Stimulated activated CD8-positive, alpha-beta memory T cell treated with anti-CD3 and anti-CD28 coated beads, Interleukin-7, amount 100 ng/mL, for 24 hours (primary cell): ENCODE measurements at regions not wholly inside any gene's neighbourhood (a gene's known extent, or its start where the extent isn't known, plus 50 kb on each side); places are given as distances from the start of the nearest gene placed in this dataset.
"Not testable (repeated sequence)": the region's sequence is repeated elsewhere in the genome, so short reads cannot be mapped to it uniquely, and the experiment has no call there.

Source experiments
- DNase-seq: peaks from one replicate; pipeline ENCODE4 v3.0.0-alpha.2; 2020; ENCODE audit warnings: low read depth

GRCh38 chr7:69439636-69440325 lies 158.5 kb upstream of the AUTS2 start:
- DNase-seq = no peak

GRCh38 chr7:69440976-69441375 lies 157.3 kb upstream of the AUTS2 start:
- no peak for DNase-seq

GRCh38 chr7:69443136-69443535 lies 155.1 kb upstream of the AUTS2 start:
- DNase-seq = no peak

DNA sequence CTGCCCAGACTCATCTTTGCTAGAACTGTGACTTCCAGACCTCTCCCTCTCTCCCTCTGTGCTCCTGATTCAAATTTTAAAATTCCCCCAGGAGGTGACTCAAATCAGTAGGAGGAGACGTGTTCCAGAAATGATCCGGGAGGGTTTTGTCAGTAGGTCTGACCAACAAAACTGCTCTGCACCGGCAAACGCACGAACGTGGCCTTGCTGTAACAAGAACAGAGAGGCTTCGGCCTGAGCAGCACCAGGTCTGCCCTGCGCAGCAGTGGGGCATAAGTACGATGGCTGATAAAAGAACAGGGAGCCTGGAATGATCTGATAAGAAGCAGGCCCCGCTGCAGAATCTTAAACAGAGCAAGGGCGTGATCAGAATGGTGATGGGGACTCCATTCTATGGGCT lies 152.7 kb upstream of the AUTS2 start:
- no peak for DNase-seq

GRCh38 chr7:69446213-69446612 lies 152.1 kb upstream of the AUTS2 start:
- DNase-seq = not testable (repeated sequence)

DNA sequence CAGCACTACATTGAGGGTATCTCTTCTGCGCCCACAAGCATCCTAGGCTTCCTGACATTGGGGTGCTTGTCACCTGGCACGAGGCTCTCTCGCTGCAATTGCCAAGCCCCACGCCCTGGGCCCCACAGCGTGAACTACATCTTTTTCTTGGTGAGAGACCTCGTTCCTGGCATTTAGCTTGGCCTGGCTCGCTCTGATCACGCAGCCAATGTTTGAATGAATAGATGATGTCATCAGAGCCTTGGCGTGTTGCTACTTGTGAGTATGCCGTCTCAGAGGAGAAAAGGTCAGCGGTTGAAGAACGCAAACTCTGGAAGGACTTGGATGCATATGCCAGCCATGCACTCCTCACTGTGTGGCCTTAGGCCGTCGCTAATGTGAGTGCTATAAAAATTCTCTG lies 150.2 kb upstream of the AUTS2 start:
- no peak for DNase-seq

DNA sequence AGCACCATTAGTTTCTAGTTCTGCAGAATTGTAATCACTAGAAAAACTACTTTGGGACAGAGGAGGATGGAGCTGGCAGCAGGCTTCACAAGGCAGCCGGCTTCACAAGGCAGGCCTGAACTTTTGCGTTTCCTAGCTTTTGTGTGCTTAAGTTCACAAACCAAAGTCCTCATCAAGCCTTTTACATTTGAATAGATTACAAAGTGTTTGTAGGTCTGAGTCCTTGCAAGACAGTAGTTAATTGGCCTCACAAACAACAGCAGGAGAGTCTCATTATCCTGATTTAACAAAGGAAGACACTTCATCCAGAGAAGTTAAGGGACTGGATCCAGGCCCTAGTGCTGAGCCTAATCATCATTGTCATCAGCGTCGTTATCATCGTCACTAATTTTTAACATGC lies 147.8 kb upstream of the AUTS2 start:
- DNase-seq = no peak

DNA sequence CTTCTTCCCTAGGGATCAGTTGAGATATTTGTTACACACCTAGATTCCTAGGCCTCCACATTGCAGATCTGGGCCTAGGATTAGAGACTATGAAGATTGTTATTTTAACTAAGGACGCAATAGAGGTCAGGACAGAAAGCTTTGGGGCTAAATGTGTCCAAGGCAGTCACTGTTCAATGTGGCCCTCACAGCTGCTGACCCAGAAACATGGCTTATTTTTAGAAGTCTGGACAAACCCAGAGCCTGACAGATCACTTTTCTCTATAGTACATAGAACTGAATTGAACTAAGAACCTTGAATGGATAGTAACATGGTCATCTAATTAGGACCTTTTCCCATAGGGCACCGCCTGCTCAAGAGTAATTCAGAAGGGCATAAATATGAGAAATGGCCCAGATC lies 146.6 kb upstream of the AUTS2 start:
- no peak for DNase-seq

DNA sequence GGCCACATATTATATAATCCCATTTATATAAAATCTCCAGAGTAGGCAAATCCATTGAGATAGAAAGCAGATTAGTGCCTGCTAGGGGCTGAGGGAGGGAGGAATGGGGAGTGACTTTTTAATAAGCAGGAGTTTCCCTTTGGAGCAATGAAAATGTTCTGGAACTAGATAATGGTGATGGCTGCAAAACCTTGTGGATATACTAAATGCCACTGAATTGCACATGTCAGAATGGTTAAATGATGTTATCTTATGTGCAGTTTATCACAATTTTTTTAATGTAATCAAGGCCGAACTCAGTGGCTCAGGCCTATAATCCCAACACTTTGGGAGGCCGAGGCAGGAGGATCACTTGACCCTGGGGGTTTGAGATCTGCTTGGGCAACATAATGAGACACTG lies 145.5 kb upstream of the AUTS2 start:
- DNase-seq = no peak

GRCh38 chr7:69457595-69458504 lies 140.4 kb upstream of the AUTS2 start:
- DNase-seq = no peak

DNA sequence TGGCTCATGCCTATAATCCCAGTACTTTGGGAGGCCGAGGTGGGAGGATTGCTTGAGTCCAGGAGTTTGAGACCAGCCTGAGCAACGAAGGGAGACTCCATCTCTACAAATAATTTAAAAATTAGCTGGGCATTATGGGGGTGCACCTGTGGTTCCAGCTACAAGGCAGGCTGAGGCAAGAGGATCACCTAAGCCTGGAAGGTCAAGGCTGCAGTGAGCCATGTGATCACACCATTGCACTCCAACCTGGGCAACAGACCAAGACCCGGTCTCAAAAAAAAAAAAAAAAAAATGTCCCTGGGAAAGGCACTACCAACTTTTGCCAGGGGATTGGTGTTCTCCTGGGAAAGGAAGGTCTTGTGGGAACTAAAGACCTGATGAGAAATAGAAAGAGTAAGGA lies 134.2 kb upstream of the AUTS2 start:
- DNase-seq = no peak

DNA sequence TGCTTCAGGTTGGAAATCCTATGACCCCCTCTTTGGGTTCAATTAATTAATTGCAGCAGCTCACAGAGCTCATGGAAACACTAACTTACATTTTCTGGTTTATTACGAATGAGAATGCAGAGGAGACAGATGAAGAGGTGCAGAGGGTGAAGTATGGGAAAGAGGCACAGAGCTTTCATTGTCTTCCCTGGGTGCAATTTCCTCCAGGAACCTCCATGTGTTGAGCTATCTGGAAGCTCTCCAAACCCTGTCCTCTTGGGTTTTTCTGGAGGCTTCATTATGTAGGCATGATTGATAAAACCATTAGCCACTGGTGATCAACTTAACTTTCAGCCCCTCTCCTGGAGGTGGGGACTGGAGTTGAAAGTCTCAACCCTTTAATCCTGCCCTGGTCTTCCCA lies 133.0 kb upstream of the AUTS2 start:
- DNase-seq = no peak

DNA sequence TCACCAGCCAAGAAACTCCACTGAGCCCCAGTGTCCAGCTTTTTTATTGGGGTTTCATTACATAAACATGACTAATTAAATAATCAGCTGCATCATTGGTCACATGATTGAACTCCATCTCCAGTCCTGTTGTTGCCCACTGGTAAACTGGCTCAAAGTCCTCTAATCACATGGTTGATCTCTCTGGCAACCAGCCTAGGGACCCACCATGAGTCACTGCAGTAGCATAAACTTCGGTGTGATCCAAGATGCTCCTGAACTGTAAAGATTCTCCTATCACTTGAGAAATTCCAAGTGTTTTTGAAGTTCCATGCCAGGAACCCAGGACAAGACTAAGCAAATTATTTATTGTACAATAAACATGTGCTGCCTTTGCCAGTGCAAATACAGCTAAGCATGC lies 130.4 kb upstream of the AUTS2 start:
- no peak for DNase-seq

DNA sequence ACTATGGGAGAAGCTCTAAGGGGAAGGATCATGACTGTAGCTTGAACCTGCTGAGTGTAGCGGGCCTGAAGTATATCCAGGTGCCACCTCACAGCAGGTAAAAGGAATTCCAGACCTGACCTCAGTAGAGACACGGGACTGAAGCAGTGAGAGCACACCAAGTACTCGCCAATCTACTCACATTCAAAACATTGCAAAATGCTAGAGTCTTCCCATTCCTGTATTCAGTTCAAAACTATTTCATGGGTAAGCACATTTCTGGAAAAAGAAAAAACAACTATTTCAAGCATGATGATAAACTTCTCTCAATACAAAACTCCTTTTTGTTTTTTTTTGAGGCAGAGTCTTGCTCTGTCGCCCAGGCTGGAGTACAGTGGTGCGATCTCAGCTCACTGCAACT lies 121.9 kb upstream of the AUTS2 start:
- no peak for DNase-seq

DNA sequence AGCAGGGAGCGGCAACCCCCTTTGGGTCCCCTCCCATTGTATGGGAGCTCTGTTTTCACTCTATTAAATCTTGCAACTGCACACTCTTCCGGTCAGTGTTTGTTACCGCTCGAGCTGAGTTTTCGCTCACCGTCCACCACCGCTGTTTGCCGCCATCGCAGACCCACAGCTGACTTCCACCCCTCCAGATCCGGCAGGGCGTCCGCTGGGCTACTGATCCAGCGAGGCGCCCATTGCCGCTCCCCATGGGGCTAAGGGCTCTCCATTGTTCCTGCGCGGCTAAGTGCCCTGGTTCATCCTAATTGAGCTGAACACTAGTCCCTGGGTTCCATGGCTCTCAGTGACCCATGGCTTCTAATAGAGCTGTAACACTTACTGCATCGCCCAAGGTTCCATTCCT lies 115.6 kb upstream of the AUTS2 start:
- no peak for DNase-seq

- DNase-seq = no peak
Measured at GRCh38 chr7:69489533-69489932, 108.7 kb upstream of the AUTS2 start.

DNA sequence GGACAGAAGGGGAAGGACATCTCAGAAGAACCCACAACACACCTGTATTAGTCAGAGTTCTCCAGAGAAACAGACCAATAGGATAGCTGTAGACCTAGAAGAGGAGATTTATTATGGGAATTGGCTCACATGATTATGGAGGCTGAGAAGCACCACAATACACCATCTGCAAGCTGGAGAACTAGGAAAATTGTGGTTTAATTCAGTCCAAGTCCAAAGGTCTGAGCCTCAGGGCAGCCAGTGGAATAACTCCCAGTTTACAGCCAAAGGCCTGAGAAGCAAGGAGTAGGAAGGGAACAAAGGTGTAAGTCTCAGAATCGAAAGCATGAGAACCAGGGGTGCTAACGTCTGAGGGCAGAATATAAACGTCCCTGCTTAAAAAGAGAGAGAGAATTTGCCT lies 99.6 kb upstream of the AUTS2 start:
- DNase-seq = no peak

GRCh38 chr7:69502358-69502757 lies 95.9 kb upstream of the AUTS2 start:
- no peak for DNase-seq

DNA sequence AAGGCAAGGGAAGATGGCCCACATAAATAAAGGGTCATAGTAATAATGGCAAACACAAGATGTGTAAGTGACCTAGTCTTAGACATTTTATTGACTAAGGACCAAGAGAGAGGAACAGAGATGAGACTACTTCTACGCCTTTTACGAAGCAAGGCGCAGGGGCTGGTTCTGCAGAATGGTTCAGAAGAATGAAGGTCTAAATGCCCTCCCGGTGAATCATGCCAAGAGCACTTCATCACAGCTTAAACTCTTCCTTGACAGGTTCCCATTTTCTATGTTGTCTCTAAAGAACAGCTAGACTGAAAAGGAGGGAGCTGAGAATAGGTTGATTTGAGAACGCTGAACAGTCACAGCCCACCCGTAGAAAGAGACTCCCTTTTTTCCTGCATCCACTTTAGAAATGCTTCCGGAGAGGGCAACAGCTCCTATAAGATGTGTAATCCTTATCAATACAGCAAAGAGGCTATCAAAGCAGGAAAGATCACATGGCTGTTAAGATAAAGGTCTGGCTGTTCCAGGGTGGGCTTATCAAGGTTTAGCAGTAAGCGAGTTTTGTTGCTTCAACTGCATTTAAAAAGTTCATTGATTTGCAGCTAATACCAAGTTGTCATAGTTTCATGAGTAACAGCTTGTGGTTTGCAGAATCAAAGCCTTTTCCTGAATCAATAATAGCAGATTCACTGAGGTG lies 93.4 kb upstream of the AUTS2 start:
- no peak for DNase-seq

DNA sequence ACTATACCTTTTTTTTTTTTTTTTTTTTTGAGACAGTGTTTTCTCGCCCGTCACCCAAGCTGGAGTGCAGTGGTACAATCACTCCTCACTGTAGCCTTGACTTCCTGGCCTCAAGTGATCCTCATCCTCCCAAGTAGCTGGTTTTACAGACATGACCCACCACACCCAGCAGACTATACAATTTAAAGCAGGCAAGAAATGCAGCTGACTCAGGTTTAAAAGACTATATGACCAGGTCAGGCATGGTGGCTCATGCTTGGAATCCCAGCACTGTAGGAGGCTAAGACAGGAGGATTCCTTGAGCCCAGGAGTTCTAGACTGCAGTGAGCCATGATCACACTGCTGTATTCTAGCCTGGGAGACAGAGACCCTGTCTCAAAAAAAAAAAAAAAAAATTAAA lies 89.5 kb upstream of the AUTS2 start:
- DNase-seq = no peak

GRCh38 chr7:69510114-69510513 lies 88.2 kb upstream of the AUTS2 start:
- DNase-seq = no peak

GRCh38 chr7:69515495-69516212 lies 82.6 kb upstream of the AUTS2 start:
- no peak for DNase-seq
